GM18868 (cell line): ENCODE measurements at regions not wholly inside any gene's neighbourhood (a gene's known extent, or its start where the extent isn't known, plus 50 kb on each side); places are given as distances from the start of the nearest gene placed in this dataset.
"Not testable (repeated sequence)": the region's sequence is repeated elsewhere in the genome, so short reads cannot be mapped to it uniquely, and the experiment has no call there.

ENCODE experiments used
- ATAC-seq: cut with Tn5 transposase; IDR thresholded peaks from one replicate; pipeline ENCODE4 v1.9.1; 2021; ENCODE audit warnings: mild to moderate bottlenecking, moderate library complexity; ENCODE audit not compliant: unreplicated experiment

- no peak for ATAC-seq
Observed at GRCh38 chr13:39803156-39803555, 147.7 kb downstream of the COG6 start.

GRCh38 chr13:39803851-39804250 is 148.4 kb downstream of the COG6 start:
- no peak for ATAC-seq

GRCh38 chr13:39804332-39805210 is 149.1 kb downstream of the COG6 start:
- no peak for ATAC-seq

DNA sequence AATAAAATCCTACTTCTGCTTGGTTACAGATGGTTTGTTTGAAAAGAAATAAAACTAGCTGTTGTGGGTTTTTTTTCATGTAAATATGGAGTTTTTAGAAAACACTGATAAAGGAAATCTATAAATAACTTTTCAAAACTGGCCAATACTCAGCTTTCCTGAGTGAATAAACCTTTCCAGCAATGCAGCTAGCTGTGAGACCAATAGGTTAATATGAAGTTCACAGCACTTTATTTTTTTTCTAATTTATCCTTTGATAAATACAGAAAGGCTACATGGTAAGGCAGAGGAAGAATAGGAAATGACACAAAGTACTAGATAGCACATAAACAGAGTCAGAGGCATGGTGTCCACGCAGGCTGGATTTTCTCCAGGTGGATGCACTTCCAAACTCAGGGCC is 154.0 kb downstream of the COG6 start:
- no peak for ATAC-seq

DNA sequence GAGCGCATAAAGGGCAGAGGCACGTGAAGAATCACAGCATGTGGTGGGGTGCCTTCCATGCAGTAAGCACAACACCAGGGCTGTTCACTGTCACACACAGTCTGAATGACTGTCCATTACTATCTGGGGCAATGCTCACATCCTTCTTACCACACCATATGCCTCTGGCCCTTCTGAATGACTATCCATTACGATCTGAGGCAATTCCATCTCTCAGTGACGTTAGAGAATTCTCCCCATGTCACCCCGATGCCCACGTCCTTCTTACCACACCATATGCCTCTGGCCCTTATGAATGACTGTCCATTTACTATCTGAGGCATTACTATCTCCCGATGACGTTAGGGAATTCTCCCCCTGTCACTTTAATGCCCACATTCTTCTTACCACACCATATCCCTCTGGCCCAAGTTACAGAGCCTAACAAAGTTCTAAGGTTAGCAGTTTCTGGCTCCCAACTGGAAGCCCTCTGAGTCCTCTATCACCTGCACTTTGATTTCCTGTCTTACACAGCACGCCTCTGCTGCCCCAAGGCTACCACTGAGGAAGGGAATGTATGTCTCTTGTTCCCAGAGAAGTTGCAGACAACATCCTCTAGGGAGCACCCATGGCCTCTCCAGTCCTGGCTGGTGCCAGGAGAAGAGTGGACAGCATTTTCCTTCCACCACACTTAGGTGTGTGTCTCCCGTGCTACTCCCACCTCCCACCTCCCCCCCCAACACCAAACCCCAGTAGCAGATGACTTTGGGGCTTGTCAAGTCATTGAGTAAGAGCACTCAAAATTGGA is 154.8 kb downstream of the COG6 start:
- ATAC-seq = no peak

DNA sequence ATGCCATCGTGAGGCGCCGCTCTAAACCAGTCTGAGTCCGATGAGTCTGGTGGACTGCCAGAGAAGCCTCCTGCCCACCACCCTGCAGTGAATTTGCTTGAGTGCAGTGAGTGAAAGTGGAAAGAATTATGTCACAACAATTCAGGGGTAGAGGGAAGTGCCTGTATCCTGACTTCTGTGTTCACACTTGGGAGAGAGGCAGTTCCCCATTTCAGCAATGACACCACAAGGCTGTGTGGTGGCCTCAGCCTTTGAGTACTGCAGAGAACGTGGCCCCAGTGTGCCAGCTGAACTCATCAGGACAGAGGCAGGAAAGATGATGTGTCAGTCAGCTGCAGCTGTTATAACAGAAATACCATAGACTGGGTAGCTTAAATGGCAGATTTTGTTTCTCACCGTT is 155.6 kb downstream of the COG6 start:
- no peak for ATAC-seq

GRCh38 chr13:39811696-39812095 is 156.2 kb downstream of the COG6 start:
- ATAC-seq = no peak

DNA sequence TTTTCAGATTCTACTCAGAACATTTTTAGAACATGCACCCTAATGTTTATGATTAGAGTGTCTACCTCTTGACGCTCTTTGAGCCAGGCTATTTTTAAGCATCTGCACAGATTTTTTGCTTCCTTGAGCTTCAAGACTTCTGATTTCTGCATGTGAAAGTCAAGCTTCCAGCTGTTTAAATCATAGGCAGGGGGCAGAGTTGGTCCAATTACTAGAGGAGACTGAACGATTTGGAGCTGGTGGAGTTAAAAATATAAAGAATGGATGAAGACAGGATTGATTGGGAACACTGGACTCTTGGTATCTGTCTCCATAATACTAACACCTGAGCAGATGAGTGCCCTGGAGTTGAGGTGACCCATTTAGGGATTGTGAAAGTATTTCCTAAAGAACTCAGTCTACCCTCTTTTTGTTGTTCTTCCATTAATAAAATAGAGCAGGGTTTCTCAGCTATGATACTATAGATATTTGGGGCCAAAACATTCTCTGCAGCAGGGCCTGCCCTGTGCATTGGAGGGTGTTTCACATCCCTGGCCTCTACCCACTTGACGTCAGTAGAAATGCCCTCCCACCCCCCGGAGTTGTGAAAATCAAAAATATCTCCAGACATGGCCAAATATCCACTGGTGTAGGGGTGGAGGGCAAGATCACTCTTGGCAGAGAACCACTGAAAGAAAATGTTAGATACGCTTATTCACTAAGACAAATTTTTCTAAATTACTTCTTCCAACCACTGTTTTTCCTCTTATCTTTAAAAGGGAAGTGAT is 160.1 kb downstream of the COG6 start:
- no peak for ATAC-seq

DNA sequence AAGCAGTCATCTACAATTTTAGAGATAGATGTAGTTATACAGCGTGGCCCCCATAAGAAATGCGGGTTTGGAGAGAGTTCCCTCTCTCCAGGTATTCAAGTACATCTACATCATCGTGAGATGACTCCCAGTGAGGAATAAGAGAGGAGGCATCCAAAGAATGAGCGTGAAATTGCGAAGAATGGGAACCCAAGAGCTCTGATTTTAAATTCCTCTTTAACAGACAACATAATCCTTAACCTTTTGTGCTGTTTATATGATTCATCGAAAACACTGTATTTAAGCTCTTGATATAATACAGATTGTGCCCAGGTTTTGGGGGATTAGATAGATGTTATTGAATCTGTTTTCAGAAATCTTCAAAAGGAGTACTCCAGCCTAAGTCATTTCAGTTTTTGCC is 161.5 kb downstream of the COG6 start:
- ATAC-seq = no peak

DNA sequence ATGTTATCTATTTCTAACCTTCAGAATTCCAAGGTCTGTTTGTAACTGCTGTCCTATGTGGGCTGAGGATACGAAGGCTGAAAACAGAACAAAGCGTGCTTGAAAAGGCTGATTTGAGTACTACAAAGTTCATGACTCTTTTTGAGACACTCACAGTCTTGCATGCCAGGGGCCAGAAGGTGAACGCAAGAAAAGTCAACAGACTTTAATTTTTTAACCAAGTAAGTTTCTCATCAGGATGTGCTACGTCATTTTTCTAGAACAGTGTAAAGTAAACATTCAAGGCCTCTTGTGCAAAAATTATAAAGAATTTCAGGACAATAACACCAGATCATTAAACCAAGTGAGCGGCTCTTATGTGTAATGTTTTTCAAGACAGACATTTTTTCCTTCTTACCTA is 163.5 kb downstream of the COG6 start:
- no peak for ATAC-seq

DNA sequence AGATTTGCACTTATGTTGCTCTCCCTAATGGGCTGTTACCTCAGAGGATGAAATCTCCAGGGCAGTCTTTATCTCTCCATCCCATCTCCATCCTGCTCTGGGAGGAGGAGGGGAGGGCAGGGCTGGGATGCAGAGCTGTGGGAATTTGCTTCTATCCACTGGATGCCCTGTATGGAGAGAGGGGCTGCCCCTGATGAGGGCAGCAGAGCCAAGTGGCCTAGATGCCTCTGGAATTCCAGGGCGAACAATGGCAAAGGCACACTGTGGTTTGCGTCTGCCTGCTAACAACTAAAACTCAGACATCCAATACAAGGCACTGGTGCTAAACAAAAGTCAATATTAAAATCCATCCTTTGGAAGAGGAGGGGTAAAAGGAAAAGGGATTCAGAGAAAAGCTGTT is 165.1 kb downstream of the COG6 start:
- no peak for ATAC-seq

DNA sequence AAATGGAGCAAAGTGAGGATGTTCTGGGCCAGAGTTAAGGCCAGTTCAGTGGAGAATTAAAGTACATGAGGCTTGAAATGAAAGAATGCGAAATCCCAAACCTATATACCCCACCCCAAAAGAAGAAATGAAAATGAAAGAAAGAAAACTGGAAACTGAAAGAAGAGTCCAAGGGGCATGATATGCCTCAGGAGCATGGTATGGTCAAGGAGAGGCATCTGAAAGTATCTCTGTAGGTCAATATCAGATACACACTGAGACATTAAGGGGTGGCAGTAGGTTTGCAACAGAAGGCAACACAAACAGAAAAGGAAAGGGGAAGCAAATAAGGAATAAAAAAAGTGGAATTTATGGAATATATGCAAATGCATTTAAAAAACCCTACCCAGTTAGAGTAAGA is 166.5 kb downstream of the COG6 start:
- ATAC-seq = peak; percentile 43

DNA sequence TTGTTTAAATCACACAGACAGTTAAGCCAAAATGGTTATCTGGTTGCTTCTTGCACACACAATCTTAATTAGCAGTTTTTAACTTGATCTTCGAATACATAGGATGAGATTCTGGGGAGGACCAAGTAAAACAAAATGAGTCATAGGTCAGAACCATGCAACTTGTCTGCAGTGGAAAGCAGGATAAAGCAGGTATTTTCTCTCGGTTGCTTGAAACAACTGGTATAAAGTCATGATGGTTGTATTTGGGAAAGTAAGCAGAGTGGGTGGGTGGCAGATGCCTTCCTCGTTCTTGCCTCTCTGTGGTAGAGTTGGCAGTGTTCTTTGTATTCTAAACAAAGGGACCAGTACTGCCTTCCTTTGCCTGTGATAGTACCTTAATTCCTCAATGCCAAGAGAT is 167.0 kb downstream of the COG6 start:
- no peak for ATAC-seq

- no peak for ATAC-seq
Observed at GRCh38 chr13:39823063-39823713, 167.7 kb downstream of the COG6 start.

DNA sequence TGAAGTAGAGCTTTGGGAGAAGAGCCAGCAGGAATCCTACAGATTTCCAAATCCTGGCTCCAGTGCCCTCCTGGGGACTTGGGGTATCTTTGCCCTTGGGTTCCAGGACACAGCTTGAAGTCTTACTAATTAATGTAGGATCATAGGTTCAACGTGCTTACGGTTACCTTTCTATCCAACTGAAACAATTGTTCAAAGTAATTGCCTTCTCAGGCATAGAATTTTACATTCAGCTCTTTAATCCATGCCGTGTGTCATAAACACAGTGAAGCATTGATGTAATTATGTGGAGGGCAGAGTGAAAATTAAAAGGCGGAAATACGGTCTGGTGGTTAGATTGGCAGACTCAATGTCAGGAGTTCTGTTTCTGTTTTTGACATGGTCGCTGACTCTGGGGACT is 170.4 kb downstream of the COG6 start:
- no peak for ATAC-seq

DNA sequence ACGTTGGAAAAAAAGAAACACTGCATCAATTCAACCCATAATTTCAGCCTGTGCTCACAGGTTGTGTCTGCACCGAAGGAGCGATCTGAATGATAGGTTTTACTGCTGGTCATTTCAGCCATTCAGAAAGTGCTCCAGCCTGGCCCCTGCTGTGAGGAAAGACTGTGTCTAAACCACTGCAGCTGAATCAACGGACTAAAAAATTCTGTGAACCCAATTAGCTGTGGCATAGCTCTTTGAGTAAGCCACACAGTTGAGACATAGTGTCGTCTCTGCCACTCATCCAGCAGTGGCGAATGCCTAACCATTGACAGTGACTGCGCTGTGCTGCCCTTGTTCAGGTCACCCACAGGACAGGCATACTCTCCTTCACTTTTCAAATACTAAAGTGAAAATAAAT is 179.8 kb downstream of the COG6 start:
- ATAC-seq = no peak

DNA sequence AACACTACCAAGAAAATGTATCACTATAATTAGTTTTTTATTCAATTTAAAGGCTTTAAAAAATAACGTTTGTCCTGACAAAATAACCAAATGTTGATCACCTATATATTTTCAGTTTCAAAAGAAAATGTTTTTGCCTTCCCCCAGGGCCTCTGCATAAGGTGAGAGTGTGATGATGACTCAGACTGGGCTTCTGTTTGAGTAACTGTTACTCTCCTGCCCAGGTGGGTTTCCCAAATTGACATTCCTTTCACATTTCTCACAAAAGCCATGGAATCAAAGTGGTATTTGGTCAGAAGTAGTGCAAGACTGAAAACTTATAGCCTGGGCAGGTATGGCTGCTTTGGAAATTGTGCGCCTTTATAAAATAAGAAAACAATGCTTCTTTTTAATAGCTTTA is 180.6 kb downstream of the COG6 start:
- peak; percentile 54 for ATAC-seq

DNA sequence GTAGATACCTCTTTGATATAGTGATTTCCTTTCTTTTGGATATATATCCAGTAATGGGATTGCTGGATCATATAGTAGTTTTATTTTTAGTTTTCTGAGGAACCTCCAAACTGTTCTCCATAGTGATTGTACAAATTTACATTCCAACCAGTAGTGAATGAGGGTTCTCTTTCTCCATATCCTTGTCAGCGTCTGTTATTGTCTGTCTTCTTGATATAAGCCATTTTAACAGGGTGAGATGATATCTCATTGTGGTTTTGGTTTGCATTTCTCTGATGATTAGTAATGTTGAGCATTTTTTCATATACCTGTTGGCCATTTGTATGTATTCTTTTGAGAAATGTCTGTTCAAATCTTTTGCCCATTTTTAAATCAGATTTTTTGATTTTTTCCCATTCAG is 182.4 kb downstream of the COG6 start:
- not testable (repeated sequence) for ATAC-seq

- no peak for ATAC-seq
Observed at GRCh38 chr13:39840201-39840600, 184.7 kb downstream of the COG6 start.

GRCh38 chr13:39847336-39847735 is 191.9 kb downstream of the COG6 start:
- ATAC-seq = no peak

DNA sequence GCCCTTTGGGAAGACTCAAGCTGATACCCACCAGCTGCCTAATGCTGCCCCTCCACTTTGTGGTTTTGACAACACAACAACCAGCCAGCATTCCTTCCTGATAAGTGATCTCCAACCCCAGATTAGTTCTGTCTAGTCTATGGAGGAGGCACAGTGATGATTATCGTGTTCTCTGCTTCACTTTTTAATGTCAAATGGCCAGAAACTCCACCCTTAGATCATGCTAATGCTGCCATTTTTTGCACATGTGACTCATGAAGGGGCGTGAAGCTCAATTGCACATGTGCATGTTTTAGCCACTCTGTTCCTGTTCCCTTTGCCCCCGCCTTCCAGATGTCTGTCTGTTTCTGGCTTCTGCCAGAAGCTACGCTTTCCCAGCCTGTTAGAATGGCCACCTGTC is 199.8 kb downstream of the COG6 start:
- no peak for ATAC-seq
